AG04450 (cell line): ENCODE measurements at regions not wholly inside any gene's neighbourhood (a gene's known extent, or its start where the extent isn't known, plus 50 kb on each side); places are given as distances from the start of the nearest gene placed in this dataset.

Source experiments
- CTCF ChIA-PET: fragments of 300-600, 350-600 bp; formaldehyde crosslinking; extraction: SDS; loops from one replicate; lab custom pipeline; 2022; ENCODE audit warnings: antibody characterized with exemption, inconsistent platforms; lab: Charles Lee
- POLR2A ChIA-PET: fragments of 350-600 bp; formaldehyde crosslinking; extraction: SDS; loops from one replicate; lab custom pipeline; 2021; ENCODE audit warnings: antibody characterized with exemption, inconsistent platforms; lab: Yijun Ruan, JAX
- DNase-seq: peaks from one replicate; pipeline ENCODE4 v3.0.0-alpha.2; 2011; ENCODE audit warnings: low read depth, low spot score
- H3K27ac ChIP-seq: one replicate; pipeline ENCODE4 v1.5.1; 2012; ENCODE audit warnings: low read depth, low read length, control low read depth
- H3K27me3 ChIP-seq: one replicate; pipeline ENCODE4 v1.6.0; 2012; ENCODE audit warnings: low read length; ENCODE audit not compliant: control insufficient read depth, insufficient read depth
- H3K4me3 ChIP-seq: 2 replicates; pipeline ENCODE4 v1.5.1; 2011; ENCODE audit warnings: mild to moderate bottlenecking, low read depth, low read length, control low read depth
- H3K9me3 ChIP-seq: 2 replicates; pipeline ENCODE4 v1.5.1; 2012; ENCODE audit warnings: low read length; ENCODE audit not compliant: control insufficient read depth, insufficient read depth
- TF ChIP-seq, protein P1 (sequence below): IDR thresholded peaks from 2 replicates; pipeline ENCODE4 v1.5.1; 2011; ENCODE audit warnings: low read depth, low read length, control low read depth, inconsistent platforms

DNA sequence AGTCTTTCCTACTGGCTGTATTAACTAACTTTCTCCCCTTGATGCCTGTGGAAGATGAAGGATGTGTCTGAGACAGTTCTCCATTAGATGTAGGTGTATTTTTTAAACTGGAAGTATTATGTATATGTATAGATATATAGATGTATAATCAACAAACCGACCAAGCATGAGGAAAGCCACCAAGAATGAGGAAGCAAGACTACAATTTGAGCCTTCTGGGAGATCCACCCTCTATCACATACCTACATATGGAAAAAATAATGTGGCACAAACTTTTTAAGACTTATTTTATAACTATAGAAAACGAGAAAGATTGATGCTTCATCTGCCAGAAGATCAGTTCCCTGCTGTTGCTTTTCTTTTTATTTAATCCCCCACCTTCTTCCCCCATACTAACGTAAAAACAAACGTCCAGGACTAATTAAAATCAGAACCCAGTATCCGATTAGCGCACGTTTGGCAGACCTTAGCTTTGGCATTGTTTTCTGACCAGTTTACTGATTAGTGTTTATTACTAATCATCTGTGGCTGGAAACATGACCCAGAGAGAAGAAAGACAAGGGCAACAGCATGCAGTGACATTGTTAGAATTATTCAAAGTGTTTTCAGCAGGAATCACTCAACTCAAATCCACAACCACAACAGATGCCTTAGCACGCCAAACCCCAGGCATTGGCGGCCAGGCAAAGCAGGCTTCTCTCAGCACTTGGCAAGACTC lies 490.2 kb downstream of the EBF1 start:
- H3K27me3 ChIP-seq = no peaks in the 10 kb centered on the region
- no peak overlapping the region for H3K27ac ChIP-seq
- no peak for DNase-seq
- POLR2A ChIA-PET = no interaction called here
- H3K4me3 ChIP-seq = no peak overlapping the region
- TF ChIP-seq, protein P1, sequence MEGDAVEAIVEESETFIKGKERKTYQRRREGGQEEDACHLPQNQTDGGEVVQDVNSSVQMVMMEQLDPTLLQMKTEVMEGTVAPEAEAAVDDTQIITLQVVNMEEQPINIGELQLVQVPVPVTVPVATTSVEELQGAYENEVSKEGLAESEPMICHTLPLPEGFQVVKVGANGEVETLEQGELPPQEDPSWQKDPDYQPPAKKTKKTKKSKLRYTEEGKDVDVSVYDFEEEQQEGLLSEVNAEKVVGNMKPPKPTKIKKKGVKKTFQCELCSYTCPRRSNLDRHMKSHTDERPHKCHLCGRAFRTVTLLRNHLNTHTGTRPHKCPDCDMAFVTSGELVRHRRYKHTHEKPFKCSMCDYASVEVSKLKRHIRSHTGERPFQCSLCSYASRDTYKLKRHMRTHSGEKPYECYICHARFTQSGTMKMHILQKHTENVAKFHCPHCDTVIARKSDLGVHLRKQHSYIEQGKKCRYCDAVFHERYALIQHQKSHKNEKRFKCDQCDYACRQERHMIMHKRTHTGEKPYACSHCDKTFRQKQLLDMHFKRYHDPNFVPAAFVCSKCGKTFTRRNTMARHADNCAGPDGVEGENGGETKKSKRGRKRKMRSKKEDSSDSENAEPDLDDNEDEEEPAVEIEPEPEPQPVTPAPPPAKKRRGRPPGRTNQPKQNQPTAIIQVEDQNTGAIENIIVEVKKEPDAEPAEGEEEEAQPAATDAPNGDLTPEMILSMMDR = no peak
- CTCF ChIA-PET = no interaction called here
- H3K9me3 ChIP-seq = no peaks in the 10 kb centered on the region

DNA sequence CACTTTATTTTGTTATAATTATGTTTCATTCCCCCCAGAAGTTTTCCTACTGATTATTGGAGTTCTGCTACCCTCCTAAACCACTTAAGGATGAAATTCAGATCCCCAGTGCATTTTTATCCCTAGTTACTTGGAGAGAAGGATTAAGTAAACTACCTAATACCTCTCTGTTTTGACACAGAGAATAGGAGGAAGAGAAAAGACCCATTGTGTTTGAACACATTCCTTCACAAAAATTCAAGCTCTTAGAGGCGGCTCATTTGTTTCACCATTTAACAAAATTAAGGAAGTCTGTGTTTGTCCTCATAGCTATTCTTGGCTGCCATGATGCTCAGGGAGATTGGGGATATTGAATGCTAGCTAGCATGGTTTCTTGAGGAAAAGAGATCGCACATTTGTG lies 492.6 kb downstream of the EBF1 start:
- ChIA-PET POLR2A (no interaction called here), CTCF (no interaction called here)
- H3K27ac ChIP-seq = no peak overlapping the region
- H3K27me3 ChIP-seq = no peaks in the 10 kb centered on the region
- no peak overlapping the region for H3K4me3 ChIP-seq
- H3K9me3 ChIP-seq = no peaks in the 10 kb centered on the region
- no peak for DNase-seq
- TF ChIP-seq, protein P1 = no peak

DNA sequence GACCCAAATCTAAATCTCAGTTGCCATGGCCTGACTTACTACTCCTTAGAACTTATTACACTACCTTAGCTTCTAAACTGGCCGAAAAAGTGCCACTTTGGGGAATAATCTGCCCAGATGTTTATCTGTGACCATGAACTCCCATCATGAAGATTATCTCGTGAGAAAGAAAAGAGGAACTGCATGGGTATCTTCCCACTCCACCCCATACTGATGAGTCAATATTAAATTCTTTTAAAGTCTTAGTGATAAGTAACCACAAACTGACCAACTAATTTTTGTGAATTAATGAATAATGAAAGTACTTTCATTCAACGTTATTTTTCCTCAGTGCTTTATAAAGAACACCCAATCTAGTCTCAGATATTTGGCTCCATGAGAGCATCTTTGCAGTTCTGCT lies 493.5 kb downstream of the EBF1 start:
- Histone ChIP-seq H3K27ac (no peak overlapping the region), H3K27me3 (no peaks in the 10 kb centered on the region), H3K4me3 (no peak overlapping the region), H3K9me3 (no peaks in the 10 kb centered on the region)
- no peak for DNase-seq
- TF ChIP-seq, protein P1 = no peak
- POLR2A ChIA-PET = no interaction called here
- CTCF ChIA-PET = no interaction called here

DNA sequence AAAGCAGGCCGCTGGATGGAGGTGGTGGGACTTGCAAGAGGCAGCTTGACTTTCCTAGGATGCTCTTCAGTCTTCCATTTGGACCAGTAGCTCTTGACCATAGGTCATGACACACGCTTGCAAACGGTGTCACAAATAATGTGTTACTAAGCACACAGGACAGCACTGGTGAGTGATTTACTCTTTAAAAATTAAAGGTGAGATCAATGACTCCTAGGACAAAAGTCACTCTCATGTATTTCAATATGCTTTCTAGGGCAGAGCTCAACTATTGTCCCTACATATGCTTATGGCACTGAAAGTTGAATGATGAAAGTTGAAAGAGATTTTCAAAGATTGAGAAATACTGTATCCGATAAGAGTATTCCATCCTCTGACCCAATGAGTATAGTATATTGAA lies 496.7 kb downstream of the EBF1 start:
- Histone ChIP-seq H3K27ac (no peak overlapping the region), H3K27me3 (no peaks in the 10 kb centered on the region), H3K9me3 (no peaks in the 10 kb centered on the region), H3K4me3 (no peak overlapping the region)
- POLR2A ChIA-PET = no interaction called here
- TF ChIP-seq, protein P1 = no peak
- DNase-seq = no peak
- CTCF ChIA-PET = interaction anchor here (0.6 kb wide), 1 partner anchor 656 kb away, joined by 3 read pairs; no protein-coding TSS in a partner anchor

DNA sequence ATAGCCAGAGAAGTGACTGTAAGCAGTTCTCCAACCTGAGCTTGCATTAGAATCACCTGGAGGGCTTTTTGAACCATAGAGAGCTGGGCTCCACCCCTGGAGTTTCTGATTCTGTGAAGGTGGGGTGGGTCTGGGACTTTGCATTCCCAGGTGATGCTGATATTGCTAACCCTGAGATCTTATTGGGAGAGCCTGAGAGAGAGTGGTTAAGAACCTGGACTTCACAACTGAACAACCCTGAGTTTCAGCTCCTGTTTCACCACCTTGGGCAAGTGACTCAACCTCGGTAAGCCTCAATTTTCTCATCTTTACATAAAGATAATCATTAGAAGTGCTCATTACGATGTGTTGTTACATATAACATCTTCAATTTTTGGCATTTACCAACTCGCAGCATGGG lies 498.6 kb downstream of the EBF1 start:
- no peaks in the 10 kb centered on the region for H3K9me3 ChIP-seq
- ChIA-PET POLR2A (no interaction called here), CTCF (no interaction called here)
- no peak for DNase-seq
- no peak overlapping the region for H3K27ac ChIP-seq
- no peak overlapping the region for H3K4me3 ChIP-seq
- H3K27me3 ChIP-seq = no peaks in the 10 kb centered on the region
- TF ChIP-seq, protein P1 = no peak
